NCI-H2227 treated with DMSO at 0.1 percent for 48 hours (cell line): ENCODE measurements at regions not wholly inside any gene's neighbourhood (a gene's known extent, or its start where the extent isn't known, plus 50 kb on each side); places are given as distances from the start of the nearest gene placed in this dataset.

ENCODE experiments used
- DNase-seq: peaks from one replicate; lab custom pipeline; 2025; lab: John Stamatoyannopoulos, UW

DNA sequence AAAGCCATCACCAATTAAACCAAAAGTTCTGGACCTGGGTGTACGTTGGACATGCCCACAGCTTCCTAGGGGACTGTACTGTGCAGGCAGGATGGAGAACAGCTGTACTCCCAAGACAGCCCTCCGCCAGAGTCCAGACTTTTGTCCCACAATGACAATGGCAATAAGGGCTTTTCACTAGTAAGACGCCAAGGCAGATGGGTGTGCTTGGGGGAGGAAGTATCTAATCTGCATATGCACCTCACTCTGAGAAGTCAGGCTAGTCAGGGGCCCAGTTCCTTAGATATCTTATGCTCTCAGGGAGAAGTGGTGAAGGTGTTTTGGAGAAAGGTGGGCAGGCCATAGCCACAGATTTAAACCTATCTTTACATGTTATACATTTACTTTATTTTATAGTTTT, 85.1 kb upstream of the USP47 start:
- DNase-seq, result no peak

DNA sequence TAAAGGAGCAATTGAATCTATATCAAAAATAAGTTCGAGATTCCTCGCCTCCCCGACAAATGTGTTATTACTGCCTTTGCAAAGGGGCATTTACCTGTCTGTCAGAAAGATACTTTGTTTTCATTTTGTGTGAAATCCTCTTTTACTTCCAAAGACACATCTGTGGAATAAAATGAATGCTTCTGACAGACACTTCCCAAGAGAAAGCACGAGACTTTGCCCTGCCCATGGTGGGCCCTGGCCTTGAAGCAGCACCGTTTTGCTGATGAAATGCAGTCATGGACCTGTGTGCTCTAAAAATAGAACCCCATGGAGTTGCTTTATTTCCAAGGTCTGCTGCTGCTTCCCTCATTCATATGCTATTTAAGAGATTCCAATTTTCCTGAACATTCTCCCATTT, 85.9 kb upstream of the USP47 start:
- no peak for DNase-seq

DNA sequence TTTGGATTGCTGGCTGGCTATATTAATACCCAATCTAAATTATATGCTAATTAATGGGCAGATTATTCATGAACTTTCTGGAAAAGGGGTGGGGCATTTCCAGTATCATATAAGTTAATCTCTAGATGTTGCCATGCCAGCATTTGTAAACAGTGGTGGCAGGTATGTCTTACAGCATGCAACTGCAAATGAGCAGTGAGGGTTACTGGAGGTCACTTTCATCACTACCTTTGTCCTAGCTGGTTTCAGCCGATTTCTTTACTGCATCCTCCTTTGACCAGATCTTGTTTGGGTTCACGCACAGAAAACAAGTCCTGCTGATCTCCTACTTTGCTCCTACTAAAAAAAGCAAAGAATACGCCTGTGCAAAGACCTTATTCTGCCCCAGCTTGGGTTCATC, 89.1 kb upstream of the USP47 start:
- no peak for DNase-seq

DNA sequence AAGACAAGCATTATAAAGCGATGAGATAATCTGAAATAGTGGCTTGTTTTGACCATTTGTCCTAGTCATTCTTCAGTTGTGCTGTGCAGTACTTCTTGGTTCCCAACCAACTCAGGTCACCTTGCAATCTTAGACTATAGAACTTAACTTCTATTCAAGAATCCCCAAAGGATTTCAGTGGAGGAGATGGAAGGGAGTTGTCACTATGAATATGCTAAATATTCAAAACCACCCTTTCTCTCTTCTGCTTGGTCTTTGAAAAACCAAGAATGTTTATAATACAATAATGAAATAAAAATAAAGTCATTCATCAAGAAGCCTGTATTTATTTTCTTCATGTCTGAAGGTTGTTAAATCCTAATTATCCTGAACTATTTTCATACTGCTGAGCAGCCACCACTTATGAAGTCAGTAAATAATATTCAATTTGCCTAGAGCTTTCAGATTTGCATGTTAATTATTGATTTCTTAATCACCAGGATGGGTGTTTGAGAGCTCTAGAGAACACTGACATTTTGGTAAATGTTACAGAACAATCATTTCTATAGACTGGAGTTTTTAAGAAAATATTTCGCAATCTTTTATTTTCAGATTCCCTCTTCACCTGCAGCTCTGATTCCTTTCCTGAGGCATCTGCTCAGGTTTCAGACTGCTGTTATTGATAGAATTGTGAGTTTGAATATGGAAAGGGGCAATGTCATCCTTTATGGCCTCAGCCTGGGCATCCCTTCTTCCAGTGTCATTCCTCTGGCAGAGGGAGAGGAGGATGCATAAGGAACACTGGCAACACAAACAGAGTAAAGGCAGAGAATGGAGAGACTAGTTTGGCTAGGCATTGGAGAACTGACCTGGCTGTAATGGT, 91.5 kb upstream of the USP47 start:
- DNase-seq, result no peak

DNA sequence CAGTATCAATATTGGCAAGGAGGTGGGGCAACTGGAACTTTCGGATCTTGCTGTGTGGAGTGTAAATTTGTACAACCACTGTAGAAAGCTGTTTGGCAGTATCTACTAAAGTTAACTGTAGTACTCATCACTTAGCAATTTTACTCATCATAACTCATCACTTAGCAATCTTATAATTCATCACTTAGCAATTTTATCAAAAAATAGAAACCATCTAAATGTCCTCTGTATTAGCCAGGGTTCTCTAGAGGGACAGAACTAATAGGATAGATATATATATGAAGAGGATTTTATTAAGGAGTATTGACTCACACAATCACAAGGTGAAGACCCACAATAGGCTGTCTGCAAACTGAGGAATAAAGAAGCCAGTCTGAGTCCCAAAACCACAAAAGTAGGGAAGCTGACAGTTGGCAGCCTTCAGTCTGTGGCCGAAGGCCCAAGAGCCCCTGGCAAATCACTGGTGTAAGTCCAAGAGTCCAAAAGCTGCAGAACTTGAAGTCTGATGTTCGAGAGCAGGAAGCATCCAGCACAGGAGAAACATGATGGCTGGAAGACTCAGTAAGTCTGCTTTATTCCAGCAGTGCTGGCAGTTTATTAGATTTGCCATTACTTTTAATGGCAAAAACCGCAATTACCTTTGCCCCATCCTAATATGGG, 92.9 kb upstream of the USP47 start:
- DNase-seq, result no peak

DNA sequence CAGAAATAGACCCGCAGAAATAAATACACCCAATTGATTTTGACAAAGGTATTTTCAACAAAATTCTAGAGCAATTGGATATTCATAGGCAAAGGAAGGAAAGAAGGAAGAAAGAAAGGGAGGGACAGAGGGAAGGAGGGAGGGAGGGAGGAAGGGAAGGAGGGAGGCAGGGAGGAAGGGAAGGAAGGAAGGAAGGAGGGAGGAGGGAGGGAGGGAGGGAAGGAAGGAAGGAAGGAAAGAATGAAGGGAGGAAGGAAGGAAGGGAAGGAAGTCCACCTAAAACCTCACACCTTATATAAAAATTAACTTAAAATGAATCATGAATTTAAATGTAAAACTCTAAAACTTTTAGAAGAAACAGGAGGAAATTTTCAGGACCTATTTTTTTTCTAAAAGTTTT, 94.2 kb upstream of the USP47 start:
- DNase-seq, result no peak

DNA sequence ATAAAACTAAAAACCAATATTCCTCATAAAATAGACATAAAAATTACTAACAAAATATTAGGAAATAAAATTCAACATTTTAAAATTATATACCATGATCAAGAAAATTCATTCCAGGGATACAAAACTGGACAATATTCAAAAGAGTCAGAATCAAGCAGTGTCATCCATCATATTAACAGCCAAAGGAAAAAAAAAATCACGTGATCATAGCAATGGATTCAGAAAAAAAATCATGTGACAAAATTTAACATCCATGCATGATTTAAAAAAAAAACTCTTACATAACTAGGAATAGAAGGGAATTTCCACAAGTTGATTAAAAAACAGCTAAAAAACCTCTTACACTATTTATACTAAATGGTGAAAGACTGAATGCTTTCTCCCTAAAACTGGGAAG, 95.3 kb upstream of the USP47 start:
- DNase-seq, result no peak

DNA sequence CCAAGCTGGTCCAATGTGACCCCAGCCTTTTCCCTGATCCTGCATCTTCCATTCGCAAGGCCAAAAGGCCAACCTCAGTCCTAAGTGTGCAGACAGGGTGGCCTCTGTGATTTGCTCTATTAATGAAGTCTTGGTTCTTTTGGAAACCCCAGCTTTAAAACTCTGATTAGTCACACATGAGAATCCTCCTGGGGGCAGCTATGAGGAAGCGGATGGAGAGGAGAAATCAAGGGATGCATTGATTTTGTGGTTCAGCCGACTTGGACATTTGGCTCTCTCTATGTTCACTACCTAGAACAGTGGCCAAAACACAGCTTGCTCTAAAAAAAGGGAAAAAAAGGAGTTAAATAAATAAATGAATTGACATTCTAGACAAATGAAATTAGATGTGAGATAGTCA, 98.6 kb upstream of the USP47 start:
- no peak for DNase-seq

DNA sequence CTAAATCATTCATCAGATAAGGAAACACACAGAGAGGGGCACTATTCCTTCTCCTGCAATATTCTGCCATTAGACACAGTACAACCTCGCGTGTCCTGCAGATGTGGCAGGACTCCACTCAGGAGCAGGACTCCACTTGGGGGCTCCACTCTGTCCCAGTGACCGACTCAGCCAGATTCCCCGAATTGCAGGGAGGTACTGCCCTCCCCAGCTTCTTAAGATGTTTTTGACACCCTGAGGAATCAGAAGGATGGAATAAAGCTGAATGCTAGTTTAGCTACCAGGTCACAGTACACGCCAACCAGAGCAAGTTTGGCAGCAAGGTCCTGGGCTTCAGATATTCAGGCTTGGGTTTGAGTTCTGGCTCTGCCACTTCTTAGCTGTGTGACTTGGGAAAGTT, 99.3 kb upstream of the USP47 start:
- DNase-seq, result no peak

DNA sequence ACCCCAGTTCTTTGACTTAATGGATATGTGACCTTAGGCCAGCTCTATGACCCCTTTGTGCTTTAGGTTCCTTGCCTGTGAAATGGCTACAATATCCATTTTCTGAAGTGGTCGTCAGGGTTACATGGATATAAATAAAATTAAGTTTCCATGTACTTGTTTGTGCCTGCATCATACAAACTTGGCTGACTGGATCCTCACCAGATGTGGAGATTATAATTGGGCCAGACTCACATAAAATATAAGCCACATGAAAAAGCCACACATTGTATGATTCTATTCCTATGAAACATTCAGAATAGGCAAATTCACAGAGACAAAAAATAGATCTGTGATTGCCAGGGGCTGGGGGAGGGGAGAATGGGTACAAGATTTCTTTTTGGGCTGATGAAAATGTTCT, 100.9 kb upstream of the USP47 start:
- DNase-seq, result no peak

DNA sequence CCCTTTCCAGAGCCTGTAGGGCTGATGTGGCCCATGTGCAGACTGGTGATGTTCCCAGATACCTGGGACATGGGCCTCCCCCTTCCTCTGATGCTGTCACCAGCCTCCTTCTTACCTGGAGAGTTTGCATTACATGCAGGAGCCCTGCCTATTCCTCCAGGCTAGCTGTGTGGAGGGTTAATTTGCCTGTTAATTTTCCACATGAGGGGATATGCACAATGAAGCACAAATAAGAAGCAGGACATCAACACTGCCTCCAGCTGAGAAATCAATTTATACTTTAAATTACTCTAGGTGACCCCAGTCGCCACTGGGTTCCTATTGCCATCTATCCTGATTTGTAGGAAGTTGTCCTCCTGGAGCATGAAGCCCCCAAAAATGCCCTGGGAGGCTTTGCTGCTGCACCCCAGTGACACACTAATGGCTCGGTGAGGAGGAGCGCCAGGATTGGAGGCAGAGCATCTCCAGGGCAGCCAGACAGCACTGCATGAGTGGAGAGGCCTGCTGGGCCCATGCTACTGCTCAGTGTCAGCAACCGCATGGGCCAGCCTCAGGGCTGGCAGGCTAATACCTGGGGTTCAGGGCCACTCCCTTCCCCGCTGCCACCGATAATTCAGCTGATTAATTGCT, 101.6 kb upstream of the USP47 start:
- DNase-seq, result no peak

DNA sequence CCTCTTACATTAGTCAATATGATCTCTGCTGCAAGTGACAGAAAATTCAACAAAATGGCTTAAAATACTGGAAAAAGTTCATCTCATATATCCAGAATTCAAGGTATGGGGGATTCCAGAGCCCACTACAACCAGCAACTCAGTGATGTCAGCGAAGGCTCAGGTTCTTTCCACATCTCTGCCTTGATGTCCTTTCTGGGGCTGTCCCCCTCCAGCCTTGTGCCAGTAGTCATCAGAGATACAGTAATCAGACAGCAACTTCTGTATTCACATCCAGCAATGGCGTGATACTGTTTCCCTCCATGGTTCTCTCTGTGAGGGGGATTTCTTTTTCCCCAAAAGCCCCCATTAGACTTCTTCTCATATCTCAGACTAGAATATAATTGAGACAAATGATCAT, 103.4 kb upstream of the USP47 start:
- DNase-seq, result no peak

DNA sequence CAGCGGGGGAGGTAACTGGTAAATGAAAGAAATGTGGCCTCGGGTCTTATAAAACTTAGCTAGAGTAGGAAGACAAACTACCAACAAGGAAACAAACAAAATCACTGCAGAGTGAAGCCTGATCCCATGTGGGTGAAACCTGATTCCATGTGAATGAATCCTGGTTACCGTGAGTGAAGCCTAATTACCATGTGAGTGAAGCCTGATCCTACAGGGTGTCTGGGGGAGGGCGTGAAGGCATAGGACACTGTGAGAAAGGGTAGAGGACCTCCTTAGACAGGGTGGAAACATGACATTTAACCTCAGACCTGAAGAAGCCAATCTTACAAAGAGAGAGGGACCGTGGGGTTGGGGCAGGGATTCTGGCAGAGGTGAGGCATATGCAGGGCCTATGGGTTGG, 106.2 kb upstream of the USP47 start:
- no peak for DNase-seq

DNA sequence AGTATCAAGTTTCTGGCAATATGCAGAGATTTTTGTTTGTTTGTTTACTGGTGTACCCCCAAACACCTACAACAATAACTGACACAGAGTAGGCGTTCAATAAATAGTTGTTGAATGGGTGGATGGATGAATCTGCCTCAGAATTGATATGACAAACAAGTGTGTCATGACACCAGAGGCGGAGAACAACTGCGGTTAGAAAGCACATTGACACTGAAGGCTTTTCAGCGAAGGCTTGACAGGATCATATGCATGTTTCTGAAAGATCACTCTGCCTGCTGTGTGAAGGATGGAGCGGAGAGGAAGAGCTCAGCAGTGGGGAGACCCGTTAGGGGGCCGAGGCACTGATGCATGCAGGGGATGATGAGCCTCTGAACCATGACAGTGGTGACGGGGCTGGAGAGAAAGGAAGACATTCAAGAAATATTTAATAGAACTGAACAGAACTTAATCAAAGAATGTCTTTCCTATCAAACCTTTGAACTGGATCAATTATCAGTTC, 108.5 kb upstream of the USP47 start:
- DNase-seq, result no peak

DNA sequence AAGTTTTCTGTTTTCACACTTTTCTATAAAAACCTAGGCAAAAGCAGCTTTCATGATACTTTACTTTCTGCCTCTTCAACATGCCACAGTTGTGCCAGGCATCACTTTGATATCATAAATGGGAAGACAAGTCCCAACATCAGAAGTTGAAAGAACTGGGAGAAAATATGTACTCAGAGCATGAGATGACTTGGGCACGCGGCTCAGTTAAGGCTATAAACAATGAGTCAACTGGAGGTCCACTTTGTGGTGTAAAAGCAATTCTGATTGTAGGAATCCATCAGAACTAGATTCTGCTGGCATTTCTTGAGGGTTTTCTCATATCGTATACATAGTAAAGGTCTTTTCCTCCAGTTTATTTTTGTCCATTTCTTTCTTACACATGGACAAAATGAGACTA, 109.7 kb upstream of the USP47 start:
- DNase-seq, result no peak

DNA sequence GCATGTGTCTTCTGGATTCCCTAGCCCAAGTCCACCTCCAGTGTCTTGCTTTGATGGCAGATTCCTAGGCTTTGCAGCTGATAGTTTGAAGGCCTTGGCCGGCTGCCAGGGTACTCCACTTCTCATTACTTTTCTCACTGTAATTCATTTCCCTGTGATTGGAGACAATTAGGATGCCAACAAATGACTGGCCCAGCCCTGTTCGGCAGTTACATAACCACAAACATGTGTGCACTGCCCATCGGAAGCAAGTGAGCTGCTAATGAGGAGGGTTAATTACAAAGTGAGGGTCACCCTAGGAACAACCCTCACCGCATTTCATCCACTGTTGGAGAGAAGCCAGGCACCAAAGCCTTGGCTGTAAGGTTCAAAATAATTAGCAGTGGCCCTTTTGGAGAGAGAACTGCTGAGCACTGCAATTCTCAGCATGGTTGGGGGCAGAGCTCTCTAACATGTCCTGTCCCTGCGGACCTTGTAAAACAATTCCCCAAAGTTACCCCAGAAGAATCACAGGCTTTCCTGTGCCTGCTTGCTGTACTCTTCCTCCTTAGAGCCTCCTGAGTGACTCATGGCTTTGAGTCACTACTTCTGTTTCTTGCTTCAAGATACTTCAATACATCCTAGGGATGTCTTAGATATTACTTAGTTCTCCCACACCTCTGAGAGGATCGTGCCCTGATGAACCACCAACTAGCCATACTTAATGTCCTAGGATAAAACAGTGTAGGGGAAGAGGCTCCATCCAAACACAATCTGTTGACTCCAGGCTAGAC, 109.7 kb upstream of the GALNT18 start:
- DNase-seq, result peak; percentile 51

DNA sequence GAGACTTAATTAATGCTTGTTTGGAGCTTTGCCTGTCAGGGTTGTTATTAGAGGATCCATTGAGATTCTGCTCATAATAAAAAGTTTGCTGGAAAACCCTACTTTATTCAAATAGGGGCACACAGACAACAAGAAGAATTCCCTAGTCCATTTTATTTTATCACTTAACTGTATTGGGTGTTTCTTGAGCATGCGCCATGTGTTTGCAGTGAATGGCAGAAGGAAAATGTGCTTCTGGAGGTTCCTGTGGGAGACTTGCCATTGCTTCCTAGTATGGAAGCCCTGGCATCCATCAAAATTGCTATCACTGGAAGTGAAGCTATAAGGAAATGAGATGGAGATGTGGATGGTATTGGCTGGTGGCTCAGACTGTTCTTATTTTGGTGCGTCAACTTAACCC, 106.6 kb upstream of the GALNT18 start:
- no peak for DNase-seq

DNA sequence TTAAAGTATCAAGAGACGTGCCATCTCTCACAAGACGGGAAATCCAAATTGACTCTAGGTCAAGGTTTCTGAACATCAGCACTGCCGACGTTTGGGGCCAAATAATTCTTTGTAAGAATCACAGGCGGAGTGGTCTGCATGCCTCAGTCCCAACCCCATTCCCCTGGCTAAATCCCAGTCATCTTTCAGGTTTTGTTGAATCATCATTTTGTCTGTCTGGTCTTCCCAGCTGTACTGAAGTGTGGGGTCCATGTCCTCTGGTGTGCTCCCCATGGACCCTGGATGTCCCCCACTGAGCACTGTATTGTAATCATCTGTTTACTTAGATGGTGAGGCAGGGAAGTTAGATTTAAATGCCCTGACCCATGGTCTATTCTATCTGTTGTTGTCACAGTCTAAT, 103.6 kb upstream of the GALNT18 start:
- DNase-seq, result no peak

DNA sequence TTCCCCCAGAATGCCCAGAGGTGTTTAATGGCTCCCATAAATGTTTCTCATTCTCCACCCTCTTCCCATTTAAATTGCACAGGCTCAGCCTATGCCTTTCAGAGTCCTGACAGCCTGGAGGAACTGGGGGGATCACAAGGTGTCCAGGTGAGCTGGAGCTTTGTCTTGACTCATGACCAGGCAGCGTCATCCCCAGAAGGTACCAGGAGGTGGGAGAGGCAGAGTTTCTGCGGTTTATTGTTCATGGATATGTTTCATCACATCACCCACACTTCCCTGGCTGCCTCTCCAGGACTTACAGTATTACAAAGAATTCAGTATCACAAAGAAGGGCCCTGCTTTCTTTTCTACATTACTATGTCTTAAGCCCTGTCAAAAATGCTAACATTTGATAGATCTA, 103.2 kb upstream of the GALNT18 start:
- no peak for DNase-seq

DNA sequence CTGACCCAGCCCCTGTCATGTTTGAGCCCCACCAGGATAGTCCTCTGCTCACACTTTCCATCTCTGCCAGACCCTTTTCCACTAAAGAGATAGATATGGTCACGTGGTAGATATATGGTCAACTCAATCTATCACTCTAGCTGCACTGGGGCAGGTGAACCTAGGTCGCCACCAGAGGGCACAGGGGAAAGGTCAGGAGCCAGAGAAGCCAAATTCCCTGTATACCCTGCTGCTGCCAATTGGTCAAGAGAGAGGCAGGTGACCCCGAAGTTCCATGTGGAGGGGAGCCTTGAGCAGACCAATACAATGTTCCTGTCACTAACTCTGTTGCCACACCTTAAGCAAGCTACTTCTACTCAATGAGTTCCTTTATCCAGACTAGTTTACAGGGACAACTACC, 101.1 kb upstream of the GALNT18 start:
- DNase-seq, result no peak

DNA sequence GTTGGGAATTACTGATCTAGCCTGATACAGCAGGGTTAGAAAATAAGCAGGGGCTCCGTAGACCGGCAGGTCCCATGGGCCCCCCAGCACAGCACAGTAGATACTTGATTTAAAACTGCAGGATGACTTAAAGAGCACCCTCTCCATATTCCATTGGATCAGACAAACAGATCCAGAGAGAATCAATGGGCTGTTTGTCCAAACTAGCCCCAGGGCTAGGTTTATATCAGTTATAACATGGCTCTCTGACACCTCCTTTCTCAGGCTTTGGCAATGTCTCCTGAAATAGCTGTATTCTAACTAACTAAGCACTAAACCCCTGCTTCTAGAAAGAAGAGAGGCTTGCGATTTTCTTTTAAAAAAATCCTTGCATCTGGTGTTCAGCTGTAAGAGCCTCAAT, 100.4 kb upstream of the GALNT18 start:
- DNase-seq, result no peak

DNA sequence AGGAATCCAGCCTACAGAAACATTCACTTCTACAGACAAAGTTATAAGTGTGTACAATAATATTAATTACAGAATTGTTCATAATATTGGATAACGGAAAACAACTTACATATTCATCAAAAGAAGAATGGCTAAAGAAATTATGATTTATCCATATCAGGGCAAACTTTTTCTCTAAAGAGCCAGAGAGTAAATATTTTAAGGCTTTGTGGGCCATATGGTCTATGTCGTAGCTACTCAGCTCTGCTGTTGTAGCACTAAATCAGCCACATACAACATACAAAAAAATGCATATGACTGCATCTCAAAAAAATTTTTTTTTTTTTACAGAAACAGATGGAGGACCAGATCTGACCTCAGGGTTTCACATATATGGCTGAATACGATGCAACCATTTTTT, 96.7 kb upstream of the GALNT18 start:
- no peak for DNase-seq
